ENCODE measurements at regions not wholly inside any gene's neighbourhood (a gene's known extent, or its start where the extent isn't known, plus 50 kb on each side); places are given as distances from the start of the nearest gene placed in this dataset.

- TF ChIP-seq CTCF (IDR thresholded peaks at IDR 0.05; ENCODE audit: insufficient read depth, low read depth, low read length) (no peak), EZH2 (IDR thresholded peaks at IDR 0.05; ENCODE audit: insufficient read depth, low read length) (no peak)
Observed at GRCh38 chr3:145628211-145628610, 532.8 kb downstream of the PLOD2 start.

All from astrocyte (in vitro differentiated cells and primary cell).